ENCODE measurements at regions not wholly inside any gene's neighbourhood (a gene's known extent, or its start where the extent isn't known, plus 50 kb on each side); places are given as distances from the start of the nearest gene placed in this dataset.

DNA sequence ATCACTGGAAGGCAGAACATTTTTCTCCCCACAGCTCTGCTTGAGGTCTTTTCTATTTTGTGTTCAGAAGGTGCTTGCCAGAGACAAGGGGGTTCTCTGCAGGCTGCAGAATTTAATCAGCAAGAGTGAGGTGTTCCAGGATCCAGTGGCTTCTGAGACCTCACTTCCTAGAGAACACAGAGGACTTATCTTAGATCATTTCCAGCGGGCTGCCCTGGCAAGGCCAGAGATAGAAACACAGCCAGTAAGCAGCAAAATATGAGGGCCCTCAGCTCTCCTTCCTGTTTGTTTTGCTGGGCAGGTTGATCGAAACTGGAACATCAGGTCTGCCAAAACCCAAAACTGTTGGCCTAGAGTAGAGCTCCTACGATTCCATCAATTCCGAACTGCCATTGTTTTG, 187.3 kb downstream of the DIRAS2 start:
- no peak overlapping the region for H3K9ac ChIP-seq (ENCODE audit: low read depth in 2 of 2, low read length in 2 of 2)
- DNase-seq, result no peak
- TF ChIP-seq CTCF (IDR thresholded peaks at IDR 0.05), result no peak
- no peaks in the 10 kb centered on the region for H3K27me3 ChIP-seq
- H3K36me3 ChIP-seq, result no peaks in the 10 kb centered on the region
- no peaks in the 10 kb centered on the region for H3K4me1 ChIP-seq
- intact Hi-C loops (cut with DNase I), result no loop called here
- no peak overlapping the region for H3K27ac ChIP-seq
- no peak overlapping the region for H3K4me3 ChIP-seq
- H3K9me3 ChIP-seq, result no peaks in the 10 kb centered on the region

GRCh38 chr9:90457386-90458190, 185.0 kb downstream of the DIRAS2 start:
- Histone ChIP-seq H3K27me3 (no peaks in the 10 kb centered on the region), H3K4me3 (no peak overlapping the region), H3K9me3 (no peaks in the 10 kb centered on the region), H3K9ac (ENCODE audit: low read depth in 2 of 2, low read length in 2 of 2) (no peak overlapping the region), H3K27ac (no peak overlapping the region), H3K4me1 (no peaks in the 10 kb centered on the region), H3K36me3 (no peaks in the 10 kb centered on the region)
- no peak for TF ChIP-seq CTCF (IDR thresholded peaks at IDR 0.05)
- intact Hi-C loops (cut with DNase I), result no loop called here
- no peak for DNase-seq

DNA sequence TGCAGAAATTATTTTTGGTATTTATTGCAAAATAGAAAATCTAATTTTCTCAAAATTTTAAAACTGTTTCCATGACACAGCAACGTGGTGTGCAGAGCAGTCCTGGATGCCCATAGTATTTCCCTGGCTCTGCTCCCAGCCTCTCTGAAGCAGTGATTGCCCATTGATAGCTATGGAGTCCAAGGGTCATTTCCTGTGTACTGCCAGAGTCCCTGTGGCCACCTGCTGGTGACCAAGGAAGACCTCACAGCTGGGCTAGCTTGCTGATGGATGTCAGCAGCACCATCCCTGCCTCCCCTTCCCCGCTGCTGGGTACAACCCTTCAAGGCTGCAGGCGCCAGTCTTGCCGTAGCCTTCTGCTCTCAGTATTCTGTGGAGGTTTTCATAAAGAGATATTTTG, 184.1 kb downstream of the DIRAS2 start:
- Histone ChIP-seq H3K4me3 (no peak overlapping the region), H3K27me3 (no peaks in the 10 kb centered on the region), H3K9ac (ENCODE audit: low read depth in 2 of 2, low read length in 2 of 2) (no peak overlapping the region), H3K4me1 (no peaks in the 10 kb centered on the region), H3K36me3 (no peaks in the 10 kb centered on the region), H3K27ac (no peak overlapping the region), H3K9me3 (no peaks in the 10 kb centered on the region)
- intact Hi-C loops (cut with DNase I), result no loop called here
- peak; percentile 73 for DNase-seq
- TF ChIP-seq CTCF (IDR thresholded peaks at IDR 0.05), result peak; percentile 42

DNA sequence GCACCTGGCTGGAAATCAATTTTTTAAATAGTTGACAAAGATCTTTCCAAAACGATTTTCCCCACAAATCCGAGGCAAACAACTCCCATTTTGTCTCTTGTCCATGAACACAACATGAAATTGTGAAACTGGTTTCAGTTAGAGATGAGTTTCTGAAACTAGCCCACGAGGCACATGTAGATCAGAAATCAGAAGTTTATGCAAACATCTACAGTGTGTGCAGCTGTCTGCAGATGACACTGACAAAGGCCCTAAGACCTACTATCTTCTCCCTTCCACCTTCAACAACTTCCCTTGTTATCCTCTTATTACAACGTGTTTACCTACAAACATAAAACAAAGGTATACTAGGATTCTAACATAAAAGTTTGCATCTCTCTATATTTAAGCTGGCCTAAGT, 183.3 kb downstream of the DIRAS2 start:
- no peaks in the 10 kb centered on the region for H3K9me3 ChIP-seq
- TF ChIP-seq CTCF (IDR thresholded peaks at IDR 0.05), result no peak
- H3K36me3 ChIP-seq, result no peaks in the 10 kb centered on the region
- H3K4me3 ChIP-seq, result no peak overlapping the region
- H3K27me3 ChIP-seq, result no peaks in the 10 kb centered on the region
- H3K27ac ChIP-seq, result no peak overlapping the region
- no peaks in the 10 kb centered on the region for H3K4me1 ChIP-seq
- intact Hi-C loops (cut with DNase I), result no loop called here
- no peak overlapping the region for H3K9ac ChIP-seq (ENCODE audit: low read depth in 2 of 2, low read length in 2 of 2)
- DNase-seq, result no peak

- Histone ChIP-seq H3K27ac (no peak overlapping the region), H3K4me1 (no peaks in the 10 kb centered on the region), H3K27me3 (no peaks in the 10 kb centered on the region), H3K9me3 (no peaks in the 10 kb centered on the region), H3K9ac (ENCODE audit: low read depth in 2 of 2, low read length in 2 of 2) (no peak overlapping the region), H3K4me3 (no peak overlapping the region), H3K36me3 (no peaks in the 10 kb centered on the region)
- no peak for TF ChIP-seq CTCF (IDR thresholded peaks at IDR 0.05)
- intact Hi-C loops (cut with DNase I), result no loop called here
- DNase-seq, result peak; percentile 53
Measured at GRCh38 chr9:90460220-90460619, 182.4 kb downstream of the DIRAS2 start.

Measured in colonic mucosa (tissue), 4 donors.